ENCODE measurements at regions not wholly inside any gene's neighbourhood (a gene's known extent, or its start where the extent isn't known, plus 50 kb on each side); places are given as distances from the start of the nearest gene placed in this dataset.

DNA sequence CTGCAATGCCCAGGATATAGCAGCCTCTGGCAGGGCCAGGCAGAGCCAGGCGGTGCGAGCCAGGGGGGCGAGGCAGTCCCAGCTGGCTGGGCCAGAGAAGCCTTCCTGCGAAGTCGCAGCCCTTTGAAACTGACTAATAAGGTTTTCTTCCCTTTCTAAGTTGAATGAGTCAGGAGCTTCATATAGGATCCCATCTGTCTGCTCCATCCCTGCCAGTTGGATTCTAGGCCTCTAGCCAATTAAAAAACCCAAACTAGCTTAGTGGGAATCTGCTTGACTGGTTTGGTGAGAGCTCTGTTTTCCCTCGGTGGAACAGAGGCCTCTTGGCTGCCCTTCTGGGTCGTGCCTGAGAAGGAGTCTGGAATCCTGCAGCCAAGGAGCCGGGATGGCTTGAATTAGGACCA is 70.1 kb upstream of the RAPGEF1 start:
- no peak for DNase-seq (ENCODE audit: low spot score)

- DNase-seq (ENCODE audit: low spot score) = no peak
Measured at GRCh38 chr9:131808291-131808690, 68.4 kb upstream of the RAPGEF1 start.

GRCh38 chr9:131807144-131807983 is 67.5 kb upstream of the RAPGEF1 start:
- DNase-seq (ENCODE audit: low spot score) = no peak

GRCh38 chr9:131805803-131806202 is 65.9 kb upstream of the RAPGEF1 start:
- DNase-seq (ENCODE audit: low spot score) = no peak

DNA sequence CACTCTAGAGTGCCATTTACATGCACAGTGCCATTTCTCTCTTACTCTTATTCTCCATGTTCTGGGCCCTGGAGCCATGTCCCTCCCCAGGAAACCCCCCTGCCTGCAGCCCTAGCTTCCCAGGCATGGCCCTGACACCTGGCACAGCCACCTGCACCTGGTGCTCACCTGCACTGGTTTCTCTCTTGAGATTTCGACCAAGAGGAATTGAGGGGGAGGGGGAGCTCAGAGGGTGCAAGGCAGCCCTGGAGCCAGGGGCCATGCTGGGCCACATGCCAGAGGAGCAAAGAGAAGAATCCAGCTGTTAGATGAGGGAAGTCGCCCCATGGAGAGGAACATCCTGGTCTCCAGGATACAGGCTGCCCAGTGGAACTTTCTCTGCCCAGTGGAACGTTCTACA is 65.0 kb upstream of the RAPGEF1 start:
- DNase-seq (ENCODE audit: low spot score) = no peak

DNA sequence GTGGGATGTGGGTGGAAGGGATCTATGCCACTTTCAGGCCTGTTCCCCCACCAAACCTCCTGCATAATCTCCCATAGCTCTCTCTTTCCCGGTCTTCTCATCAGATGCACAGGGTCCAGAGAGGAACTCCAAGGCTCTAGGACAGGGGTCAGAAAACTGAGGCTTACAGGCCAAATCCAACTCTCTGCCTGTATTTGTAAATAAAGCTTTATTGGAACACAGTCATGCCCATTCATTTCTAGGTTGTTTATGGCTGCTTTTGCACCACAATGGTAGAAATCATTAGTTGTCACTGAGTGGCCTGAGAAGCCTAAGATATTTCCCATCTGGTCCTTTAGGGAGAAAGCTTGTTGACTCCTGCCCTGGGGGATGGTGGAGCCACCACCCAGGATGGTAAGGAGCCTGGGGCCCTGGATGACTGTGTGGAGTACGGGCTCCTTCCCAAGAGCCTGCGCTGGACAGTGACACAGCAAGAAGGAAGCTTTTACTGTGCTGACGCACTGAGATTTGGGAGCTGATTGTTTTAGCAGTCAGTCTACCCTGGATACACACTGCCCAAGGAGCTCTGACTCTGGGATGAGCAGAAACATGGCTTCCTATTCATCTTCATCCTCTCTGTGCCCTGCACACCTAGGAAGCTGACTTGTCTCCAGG is 64.0 kb upstream of the RAPGEF1 start:
- no peak for DNase-seq (ENCODE audit: low spot score)

- no peak for DNase-seq (ENCODE audit: low spot score)
Measured at GRCh38 chr9:131801810-131802209, 61.9 kb upstream of the RAPGEF1 start.

- DNase-seq (ENCODE audit: low spot score) = no peak
Measured at GRCh38 chr9:131800843-131801242, 61.0 kb upstream of the RAPGEF1 start.

DNA sequence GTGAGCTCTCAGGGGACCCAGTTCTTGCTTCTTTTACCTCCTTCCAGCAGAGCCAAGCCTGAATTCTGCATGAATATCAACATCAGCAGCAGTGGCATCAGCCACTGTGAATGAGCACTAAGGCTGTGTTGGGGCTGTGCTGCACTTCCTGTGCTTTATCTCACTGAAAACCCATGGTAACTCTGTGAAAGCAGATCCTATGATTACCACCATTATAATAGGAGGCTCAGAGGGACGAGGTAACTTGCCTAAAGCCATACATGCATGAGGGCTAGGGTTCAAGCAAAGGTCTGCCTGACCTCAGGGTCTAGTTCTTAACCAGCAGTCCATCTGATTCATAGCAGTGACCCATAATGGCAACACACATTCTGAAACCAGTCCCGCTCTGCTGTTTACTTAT is 60.5 kb upstream of the RAPGEF1 start:
- no peak for DNase-seq (ENCODE audit: low spot score)

GRCh38 chr9:131799177-131799823 is 59.4 kb upstream of the RAPGEF1 start:
- peak; percentile 35 for DNase-seq (ENCODE audit: low spot score)

DNA sequence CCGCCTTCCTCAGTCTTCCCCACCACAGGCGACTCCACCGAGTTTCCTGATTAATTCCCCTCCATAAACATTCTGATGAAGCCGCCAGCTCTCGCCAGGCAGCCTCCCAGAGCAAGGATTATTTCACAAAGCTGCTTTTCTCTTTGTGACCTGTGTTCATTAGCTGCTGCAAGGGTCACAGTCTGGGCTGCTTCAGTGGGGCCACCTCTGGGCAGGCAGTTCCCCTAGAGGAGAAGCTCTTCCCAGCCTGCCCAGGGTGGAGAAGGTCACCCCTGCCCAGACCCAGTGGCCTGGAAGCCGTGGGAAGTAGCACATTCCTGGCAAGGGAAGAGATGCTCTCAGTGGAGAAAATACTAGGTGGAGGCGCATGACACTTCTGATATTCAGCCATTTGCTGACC is 58.4 kb upstream of the RAPGEF1 start:
- no peak for DNase-seq (ENCODE audit: low spot score)

GRCh38 chr9:131794393-131794792 is 54.5 kb upstream of the RAPGEF1 start:
- no peak for DNase-seq (ENCODE audit: low spot score)

- no peak for DNase-seq (ENCODE audit: low spot score)
Measured at GRCh38 chr9:131791542-131792254, 51.8 kb upstream of the RAPGEF1 start.

All from SW480 (cell line).